CD4-positive, alpha-beta T cell treated with Interleukin-21 for 1 hour (primary cell): ENCODE measurements at regions not wholly inside any gene's neighbourhood (a gene's known extent, or its start where the extent isn't known, plus 50 kb on each side); places are given as distances from the start of the nearest gene placed in this dataset.
"Not testable (repeated sequence)": the region's sequence is repeated elsewhere in the genome, so short reads cannot be mapped to it uniquely, and the experiment has no call there.

ENCODE experiments used
- DNase-seq: peaks from one replicate; pipeline ENCODE4 v3.0.0-alpha.2; 2020

DNA sequence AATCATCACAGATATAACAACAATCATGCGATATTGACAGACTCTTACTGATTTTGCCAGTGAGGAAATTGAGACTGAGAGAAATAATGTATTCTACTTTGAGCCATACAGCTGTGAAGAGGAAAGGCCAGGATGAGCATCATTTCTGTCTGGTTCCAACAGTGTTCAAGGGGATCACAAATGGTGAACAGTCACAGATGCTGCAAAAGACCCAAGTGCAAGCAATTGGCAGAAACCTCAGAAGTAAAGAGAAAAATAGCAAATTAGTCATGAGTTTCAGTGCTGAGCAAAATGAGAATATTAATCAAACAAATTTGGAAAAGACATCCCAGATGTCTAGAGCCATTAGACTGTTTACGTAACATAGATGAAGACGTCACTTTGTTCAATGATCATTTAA, 114.1 kb downstream of the RAB38 start:
- no peak for DNase-seq

DNA sequence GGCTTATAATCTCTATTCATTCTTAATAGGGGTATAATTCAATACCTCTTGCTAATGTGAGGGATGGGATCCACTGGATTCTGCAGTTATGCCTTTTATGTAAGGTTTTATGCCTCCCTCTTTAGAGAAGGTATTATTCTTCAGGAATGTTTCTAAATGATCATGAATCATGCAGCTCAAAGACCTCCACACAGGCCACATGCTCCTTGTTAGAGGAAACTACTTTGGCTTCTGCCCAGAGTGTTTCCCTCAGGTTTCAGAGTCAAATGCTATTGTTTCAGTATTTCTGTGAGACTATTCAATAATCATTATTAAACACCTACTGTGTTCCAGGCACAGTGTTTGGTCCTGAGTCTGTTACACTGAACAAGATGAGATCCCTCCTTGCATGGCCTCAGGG, 115.9 kb downstream of the RAB38 start:
- no peak for DNase-seq

DNA sequence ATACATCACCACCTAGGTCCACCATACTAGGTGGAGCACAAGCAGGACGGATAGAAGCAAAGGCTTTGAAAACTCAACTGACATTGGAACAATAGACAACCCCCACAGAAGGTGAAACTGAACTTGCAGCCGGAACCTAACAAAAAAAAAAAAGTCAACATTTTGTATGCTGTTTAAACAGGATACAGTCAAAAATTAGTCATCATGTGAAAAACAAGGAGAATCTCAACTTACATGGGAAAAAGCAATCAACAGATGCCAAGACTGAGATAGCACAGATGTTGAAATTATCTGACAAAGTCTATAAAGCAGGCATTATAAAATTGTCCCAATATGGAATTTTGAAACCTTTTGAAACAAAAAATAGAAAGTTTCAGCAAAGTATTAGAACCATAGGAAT, 123.8 kb downstream of the RAB38 start:
- DNase-seq: no peak

DNA sequence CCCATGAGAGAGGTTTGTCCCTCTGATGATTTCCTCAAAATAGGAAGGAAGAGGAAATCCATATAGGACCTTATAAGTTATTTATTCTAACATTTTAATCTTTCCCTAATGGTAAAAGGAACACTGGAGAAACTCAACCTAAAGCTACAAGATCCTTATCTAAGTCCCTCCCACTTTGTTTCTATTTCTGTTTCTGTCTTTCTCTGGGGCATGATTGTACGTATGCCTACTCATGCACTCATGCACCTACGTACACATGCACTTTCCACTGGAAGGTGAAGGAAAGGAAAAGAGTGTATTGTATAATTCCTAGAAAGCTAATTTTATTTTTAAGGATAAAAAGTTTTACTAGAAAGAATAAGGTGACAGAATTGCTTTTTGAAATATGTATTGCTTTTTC, 125.0 kb downstream of the RAB38 start:
- no peak for DNase-seq

DNA sequence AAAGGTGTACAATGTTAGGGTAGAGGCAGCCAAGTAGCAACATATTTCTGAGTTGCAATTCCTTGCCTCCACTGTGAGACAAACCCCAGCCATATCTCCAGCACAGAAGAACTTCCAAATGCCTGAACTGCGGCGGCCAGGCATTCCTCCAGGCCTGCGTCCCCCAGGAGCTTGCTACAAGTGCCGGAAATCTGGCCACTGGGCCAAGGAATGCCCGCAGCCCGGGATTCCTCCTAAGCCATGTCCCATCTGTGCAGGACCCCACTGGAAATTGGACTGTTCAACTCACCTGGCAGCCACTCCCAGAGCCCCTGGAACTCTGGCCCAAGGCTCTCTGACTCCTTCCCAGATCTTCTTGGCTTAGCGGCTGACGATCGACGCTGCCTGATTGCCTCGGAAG, 130.0 kb downstream of the RAB38 start:
- DNase-seq: not testable (repeated sequence)

DNA sequence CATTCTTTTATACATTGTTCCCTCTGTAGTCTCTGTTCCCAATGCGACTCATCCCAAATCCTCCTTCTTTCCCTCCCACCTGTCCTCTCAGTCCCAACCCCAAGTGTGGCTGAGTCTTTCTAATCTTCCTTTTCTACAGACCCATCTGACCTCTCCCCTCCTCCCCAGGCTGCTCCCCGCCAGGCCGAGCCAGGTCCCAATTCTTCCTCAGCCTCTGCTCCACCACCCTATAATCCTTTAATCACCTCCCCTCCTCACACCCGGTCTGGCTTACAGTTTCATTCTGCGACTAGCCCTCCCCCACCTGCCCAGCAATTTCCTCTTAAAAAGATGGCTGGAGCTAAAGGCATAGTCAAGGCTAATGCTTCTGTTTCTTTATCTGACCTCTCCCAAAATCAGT, 130.6 kb downstream of the RAB38 start:
- DNase-seq: not testable (repeated sequence)

DNA sequence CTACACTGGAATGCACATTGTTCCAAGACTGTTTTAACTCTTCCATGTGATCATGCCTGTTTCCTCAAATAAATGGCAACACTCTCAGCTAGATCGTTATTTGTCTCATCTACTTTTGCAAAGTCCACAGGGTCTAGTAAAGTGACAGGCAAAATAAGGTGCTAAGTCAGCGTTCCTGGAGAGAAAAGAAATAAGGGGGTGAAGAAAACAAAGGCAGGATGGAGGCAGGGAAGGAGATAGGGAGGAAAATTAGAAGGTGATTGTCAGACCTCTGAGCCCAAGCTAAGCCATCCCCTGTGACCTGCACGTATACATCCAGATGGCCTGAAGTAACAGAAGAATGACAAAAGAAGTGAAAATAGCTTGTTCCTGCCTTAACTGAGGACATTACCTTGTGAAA, 132.1 kb downstream of the RAB38 start:
- DNase-seq: no peak

DNA sequence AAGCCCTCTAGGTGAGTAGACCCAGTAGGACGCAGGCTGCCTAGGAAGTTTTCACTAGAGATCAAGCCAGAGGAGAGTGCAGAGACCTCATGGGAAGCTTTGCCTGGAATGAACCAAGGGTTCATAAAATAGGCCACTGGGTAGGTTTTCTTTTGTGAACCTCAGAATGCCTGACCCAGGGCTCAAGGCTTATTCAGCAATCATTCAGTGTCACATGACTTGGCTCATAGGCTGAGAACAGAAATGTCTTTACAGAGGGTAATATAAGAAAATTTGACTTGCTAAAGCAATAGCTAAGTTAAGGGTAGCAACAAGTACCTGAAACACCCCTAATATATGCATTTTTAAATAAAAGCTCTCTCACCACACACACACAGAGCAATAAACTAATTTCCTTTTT, 132.6 kb downstream of the RAB38 start:
- no peak for DNase-seq

DNA sequence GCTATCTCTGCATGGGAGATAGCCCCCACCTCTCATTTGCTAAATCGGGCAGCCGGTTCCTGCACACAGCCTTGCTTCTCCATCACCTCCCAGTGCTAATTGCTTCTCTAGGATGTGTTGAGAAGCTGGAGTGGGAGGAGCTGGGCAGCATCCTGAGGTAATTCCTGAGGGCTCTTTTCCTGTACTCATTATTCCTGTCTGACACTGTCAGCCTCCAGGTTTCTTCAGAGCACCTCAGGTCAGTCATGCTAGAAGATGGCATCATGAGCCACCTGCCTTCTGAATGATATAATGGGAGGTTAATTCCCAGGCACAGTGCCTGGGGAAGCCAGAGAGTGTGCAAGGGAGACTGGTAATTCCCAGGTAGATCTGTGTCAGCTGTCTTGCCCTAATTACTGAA, 133.0 kb downstream of the RAB38 start:
- no peak for DNase-seq

DNA sequence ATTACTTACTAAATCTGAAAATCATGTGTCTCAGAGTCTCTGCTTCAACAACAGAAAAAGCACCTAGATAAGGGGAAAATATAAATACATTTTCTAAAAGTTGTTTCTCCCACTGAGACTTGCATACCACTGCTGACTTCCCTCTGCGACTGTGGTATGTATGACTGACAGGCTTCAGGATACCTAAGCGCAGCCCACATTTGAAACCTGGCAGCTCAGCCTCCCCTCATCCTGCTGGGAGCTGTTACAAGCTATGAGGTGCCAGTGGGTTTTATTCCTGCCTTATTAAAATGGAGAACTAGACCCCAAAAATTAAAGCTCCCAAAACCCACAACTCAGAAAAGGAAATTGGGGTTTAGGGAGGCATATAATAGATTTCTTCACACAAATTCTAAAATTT, 133.6 kb downstream of the RAB38 start:
- DNase-seq: no peak

DNA sequence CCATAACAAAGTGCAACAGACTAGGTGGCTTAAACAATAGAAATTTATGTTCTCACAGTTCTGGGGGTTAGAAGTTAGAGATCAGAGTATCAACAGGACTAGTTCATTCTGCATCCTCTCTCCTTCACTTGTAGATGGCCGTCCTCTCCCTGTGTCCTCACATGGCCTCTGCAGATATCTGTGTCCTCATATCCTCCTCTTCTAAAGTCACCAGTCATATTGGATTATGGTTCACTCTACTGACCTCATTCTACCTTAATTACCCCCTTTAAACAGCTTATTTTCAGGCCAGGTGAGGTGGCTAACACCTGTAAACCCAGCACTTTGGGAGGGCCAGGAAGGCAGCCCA, 135.1 kb downstream of the RAB38 start:
- DNase-seq: no peak

DNA sequence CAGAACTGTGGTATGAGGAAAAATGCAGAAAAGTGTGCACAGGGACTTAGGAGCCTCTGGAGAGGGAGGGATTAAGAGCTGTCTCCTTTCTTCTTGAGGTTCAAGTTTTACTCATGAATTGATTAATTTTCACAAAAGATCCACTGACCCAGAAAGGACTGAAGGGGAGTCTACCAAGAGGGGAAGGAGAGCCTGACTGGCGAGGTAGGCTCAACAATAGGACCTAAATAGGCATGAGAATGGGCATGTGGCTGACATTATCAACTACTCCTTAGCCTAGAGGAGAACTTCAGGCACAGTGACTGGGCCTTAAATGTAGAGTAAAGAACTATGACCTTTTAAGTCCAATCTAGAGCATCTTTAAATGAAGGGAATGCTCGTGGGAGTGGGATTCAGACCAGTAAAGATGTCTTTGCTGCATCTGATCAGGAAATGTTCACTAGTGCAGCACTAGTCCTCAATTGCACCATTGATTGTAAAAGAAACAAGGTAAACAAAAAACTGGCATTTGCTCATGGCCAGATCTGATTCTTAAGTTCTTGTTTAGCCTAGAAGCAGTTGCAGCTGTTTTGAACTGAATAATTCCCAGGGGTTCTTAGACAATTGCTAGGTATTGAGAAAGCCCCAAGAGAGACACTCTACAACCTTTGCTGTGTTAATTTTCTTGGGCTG, 135.6 kb downstream of the RAB38 start:
- no peak for DNase-seq

DNA sequence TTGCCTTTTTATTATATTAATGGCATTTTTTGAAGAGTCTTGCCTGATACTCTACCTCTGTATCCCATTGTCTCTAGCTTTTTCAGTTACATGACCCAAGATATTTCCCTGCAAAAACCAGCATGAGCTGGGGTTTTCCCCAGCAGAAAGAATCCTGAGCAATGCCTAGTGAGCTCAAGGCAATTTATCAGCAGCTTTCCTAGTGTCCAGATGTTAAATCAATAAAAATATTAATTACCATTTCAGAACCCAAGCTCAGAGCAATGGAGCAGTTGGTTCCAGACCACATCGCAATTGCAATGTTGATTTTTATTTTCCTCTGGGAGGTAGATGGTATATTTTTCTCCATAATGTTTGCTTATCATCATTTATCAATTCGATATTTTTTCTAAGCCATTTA, 137.2 kb downstream of the RAB38 start:
- DNase-seq: no peak

DNA sequence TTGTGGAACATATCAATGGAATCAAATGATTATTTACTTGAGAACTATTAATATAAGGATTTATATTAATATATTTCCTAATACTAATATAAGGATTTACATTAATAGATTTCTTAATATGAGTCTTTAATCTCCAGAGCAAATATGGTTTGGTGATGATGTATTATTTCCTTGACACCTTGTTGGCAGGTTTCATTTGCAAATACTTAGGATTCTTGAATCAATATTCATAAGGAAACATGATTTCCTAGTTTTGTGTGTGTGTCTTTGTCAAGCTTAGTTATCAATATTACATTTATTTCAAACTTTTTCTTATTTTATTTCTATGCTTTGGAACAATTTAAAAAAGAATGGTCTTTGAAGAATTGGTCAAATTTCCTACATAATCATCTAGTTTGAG, 138.5 kb downstream of the RAB38 start:
- DNase-seq: no peak

DNA sequence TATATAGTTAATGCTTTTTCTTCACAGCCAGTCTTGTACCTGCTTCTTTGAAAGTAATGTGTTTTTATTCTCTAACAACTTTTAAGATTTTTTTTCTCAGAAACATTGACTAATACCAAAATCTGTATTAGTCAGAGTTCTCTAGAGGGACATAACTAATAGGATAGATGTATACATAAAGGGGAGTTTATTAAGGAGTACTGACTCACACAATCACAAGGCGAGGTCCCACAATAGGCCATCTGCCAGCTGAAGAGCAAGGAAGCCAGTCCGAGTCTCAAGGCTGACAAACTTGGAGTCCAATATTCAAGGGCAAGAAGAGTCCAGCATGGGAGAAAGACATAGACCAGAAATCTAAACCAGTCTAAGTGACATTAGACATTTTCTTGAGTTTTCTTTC, 140.0 kb downstream of the RAB38 start:
- DNase-seq: no peak

DNA sequence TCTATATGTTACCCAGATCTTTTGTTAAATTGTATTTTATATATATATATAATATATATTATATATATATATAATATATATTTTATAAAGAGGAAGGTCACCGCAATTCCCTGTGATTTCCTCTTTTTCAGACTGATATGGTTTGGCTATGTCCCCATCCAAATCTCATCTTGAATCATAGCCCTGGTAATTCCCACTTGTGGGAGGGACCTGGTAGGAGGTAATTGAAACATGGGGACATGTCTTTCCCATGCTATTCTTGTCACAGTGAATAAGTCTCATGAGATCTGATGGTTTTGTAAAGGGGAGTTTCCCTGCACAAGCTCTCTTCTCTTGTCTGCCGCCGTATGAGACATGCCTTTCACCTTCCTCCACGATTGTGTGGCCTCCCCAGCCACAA, 157.6 kb downstream of the RAB38 start:
- DNase-seq: no peak

DNA sequence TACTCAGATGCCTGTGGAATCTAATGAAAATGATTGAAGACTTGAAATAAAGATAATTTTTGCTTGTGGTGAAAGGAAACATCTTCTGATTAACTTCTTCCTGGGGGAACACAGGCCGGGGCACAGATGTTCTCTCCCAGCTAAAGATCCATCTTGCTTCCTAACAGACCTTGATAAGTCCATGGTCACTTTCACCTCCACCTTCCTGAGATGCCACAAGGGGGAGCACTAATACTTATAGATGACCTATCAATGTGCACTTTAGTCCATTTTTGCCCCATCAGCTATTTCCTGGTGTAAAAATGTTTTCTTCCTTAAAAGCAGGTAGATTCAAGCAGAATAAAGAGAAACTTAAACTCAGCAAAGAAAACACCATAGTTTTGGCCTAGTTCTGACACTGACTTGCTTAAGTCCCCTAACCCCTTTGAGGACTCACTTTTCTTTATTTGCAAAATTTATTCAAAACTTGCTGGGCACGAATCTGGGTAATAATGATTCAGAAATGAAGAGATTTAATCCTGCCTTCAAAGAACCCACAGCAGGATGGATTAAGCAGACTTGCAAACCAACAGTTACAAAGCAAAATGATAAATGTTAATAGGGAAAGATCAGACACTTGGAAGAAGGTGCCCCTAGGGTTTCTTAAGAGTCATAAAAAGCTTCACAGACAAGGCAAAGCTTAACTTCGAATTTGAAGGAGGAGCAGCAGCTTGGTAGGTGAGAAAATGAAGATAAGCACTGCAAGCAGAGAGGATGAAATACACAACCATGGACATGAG, 158.7 kb downstream of the RAB38 start:
- DNase-seq: peak; percentile 67

DNA sequence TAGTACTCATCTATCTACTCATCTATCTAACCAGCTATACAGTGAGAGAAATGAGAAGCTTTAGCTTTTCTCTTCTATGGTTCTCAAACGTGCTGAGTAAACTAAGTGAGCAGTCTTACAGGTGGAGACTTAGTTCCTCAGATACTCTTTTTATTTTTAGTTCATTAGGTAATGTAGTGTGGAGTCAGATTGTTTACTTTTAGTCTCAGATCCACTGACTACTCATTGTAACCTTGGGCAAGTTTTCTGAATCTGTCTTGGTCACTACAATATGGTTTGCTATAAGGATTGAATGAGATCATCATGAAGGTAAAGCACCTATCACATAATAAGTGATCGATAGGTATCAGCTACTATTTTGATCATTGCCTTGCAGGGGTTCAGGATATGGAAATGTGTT, 160.1 kb downstream of the RAB38 start:
- DNase-seq: no peak

DNA sequence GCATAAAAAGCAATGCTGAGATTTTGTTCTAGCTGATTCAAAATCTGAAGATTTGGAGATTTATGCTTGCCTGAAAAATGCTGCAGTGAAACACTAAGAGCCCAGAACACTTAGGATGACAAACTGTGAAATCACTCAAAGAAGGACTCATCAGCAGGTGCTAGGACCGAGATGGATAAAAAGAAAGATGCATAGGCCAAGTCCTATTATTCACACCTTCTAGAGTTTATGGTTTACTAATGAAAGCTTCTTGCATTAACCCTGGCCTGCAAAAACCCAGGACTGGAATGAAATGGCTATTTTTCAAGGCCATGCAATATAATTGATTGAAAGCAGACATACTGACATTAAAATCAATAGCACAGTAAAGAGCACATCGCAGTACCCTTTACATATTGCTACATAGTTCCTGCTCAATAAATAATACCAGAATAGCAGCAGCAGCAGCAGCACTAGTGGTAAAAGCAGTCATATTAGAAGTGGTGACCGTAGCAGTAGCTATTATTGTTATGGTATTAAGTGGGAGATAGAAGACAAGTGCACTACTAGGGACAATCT, 161.7 kb downstream of the RAB38 start:
- no peak for DNase-seq

DNA sequence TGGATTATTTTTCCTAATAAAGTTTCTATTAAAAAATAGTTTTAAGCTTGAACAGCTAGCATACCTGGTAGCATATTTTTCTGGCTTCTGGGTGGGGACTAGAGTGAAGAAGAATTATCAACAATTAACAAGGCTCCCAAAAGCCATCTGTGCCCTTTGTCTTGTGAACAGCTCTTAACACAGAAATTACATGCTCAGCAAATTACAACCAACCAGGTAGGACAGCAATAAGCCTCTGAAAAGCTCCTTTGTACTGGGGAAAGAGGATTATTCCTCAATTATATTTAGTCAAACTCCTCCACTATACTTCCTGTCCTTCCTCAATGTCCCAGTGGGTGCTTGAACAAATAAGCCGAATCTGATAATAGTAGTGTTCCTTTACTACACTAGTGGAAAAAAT, 162.8 kb downstream of the RAB38 start:
- no peak for DNase-seq

DNA sequence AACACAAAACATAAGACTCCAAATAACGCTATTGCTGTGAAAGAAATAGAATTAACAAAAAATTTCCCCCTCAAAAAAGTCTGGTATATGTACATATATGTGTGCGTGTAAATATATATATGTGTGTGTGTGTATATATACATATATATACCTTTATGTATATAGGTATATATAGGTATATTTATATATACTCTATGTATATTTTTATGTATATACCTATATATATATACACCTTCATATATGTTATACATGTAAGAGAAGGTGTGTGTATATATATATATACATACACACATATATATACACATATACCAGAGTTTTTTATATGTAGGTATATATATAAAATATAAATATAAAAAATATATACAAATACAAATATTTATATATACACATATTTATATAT, 199.2 kb downstream of the RAB38 start:
- no peak for DNase-seq

DNA sequence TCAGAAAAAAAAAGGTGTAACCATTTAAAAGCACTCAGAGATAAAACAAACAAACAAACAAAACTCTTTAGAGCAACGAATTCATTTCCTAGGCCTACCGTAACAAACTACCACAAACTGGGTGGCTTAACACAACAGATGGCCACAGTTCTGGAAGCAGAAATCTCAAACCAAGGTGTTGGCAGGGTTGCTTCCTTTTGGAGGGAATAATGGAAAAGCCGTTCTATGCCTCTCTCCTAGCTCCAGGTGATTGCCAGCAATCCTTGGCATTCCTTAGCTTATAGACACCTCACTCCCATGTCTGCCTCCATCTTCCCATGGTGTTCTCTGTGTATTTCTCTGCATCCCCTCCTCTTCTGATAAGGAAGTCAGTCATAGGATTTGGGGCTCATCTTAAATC, 200.4 kb downstream of the RAB38 start:
- DNase-seq: no peak

DNA sequence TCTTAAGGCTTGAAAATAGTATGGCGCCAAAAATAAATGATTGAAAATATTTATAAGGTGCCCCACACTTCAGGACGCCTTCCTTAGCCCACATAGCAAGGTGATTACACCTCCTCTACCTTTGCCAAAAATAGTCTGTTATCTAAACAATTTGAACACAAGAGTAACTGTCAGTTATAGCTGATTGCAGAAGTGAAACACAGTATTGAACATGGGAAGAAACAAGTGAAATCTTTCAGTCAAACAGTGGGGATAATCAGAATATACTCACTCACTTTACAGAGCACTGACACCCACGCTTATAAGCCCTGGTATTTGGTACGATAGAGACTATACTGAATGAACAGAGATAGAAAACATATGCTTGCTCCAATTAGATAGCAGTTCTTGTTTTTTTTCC, 203.1 kb downstream of the RAB38 start:
- no peak for DNase-seq

DNA sequence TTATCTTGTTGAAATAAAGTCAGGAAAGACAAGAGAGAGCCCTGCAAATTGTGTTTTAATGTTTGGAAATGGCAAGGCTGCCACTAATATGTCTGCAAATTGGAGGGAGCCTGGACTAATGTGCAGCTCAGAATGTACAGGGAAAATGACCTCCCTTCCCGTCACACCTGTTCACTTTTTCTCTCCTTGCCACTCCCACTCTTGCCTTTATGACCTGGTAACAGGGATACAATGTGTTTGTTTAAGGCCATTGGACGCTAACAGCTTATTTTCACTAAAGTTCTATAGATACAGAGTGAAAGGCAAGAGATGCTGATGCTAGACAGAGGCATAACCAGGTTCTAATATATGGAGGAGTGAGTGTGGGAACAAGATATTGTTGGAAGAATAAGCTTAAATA, 203.9 kb downstream of the RAB38 start:
- DNase-seq: no peak

DNA sequence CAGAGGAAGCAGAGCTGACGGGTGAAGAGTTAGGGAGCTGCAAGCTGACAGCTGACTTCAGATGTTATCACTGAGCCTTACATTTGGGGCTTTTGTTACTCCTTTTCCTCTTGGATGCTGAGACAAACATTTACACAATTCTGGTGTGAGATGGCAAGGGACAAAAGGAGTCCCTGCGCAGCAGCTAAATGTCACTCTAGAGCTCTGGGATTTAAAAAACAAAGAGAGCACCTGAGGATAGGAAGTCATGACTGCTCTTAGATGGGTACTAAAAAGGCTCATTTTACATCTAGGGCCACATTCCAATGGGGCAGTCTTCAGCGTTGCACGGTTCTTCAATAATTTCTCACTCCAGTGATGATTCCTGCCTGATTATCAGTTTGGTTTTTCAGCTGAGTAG, 204.5 kb downstream of the RAB38 start:
- no peak for DNase-seq
